Natural killer cell treated with Interleukin-12 subunit alpha and Interleukin-12 subunit beta and Interleukin-15 and Interleukin-18, amount 100 ng/mL, for 72 hours (primary cell): ENCODE measurements at regions not wholly inside any gene's neighbourhood (a gene's known extent, or its start where the extent isn't known, plus 50 kb on each side); places are given as distances from the start of the nearest gene placed in this dataset.

Source experiments
- ATAC-seq, 2 donors: fragments of 150-1000 bp; cut with Tn5 transposase in 1 of 2; sonication (Bioruptor Pico), chemical (Tn5 transposase) in 1 of 2; 2 replicates each; pipeline ENCODE4 v1.10.0; 2021
- DNase-seq: peaks from one replicate; pipeline ENCODE4 v3.0.0; 2022; ENCODE audit warnings: low spot score
- H3K27ac Mint-ChIP-seq, 2 donors: 1 replicate in 1 of 2; 2 replicates in 1 of 2; pipeline ENCODE4 v1.8.0; 2022; ENCODE audit warnings: mixed read lengths in 2 of 2, mild to moderate bottlenecking in 1 of 2, moderate library complexity in 1 of 2
- H3K27me3 Mint-ChIP-seq, 2 donors: 1 replicate in 1 of 2; 2 replicates in 1 of 2; pipeline ENCODE4 v1.8.0; 2022; ENCODE audit warnings: mixed read lengths in 2 of 2
- H3K36me3 Mint-ChIP-seq: one replicate; pipeline ENCODE4 v1.8.0; 2022; ENCODE audit warnings: mixed read lengths
- H3K4me1 Mint-ChIP-seq, 2 donors: 1 replicate in 1 of 2; 2 replicates in 1 of 2; pipeline ENCODE4 v1.8.0; 2022; ENCODE audit warnings: low read depth in 2 of 2, mixed read lengths in 2 of 2, mild to moderate bottlenecking in 1 of 2
- H3K4me3 Mint-ChIP-seq: one replicate; pipeline ENCODE4 v1.8.0; 2022; ENCODE audit warnings: mixed read lengths
- H3K9me3 Mint-ChIP-seq: 2 replicates; pipeline ENCODE4 v1.8.0; 2022; ENCODE audit warnings: mixed read lengths

- H3K4me1 Mint-ChIP-seq: no peaks in the 10 kb centered on the region
- DNase-seq (no peak), ATAC-seq (no peak)
- no peaks in the 10 kb centered on the region for H3K9me3 Mint-ChIP-seq
- no peaks in the 10 kb centered on the region for H3K36me3 Mint-ChIP-seq
- H3K4me3 Mint-ChIP-seq: no peak overlapping the region
- peaks cover 15 to 20% of the 10 kb centered on the region in 2 donors for H3K27me3 Mint-ChIP-seq
- H3K27ac Mint-ChIP-seq: no peak overlapping the region
Measured at GRCh38 chr22:27581688-27582087, 219.9 kb downstream of the MN1 start.

DNA sequence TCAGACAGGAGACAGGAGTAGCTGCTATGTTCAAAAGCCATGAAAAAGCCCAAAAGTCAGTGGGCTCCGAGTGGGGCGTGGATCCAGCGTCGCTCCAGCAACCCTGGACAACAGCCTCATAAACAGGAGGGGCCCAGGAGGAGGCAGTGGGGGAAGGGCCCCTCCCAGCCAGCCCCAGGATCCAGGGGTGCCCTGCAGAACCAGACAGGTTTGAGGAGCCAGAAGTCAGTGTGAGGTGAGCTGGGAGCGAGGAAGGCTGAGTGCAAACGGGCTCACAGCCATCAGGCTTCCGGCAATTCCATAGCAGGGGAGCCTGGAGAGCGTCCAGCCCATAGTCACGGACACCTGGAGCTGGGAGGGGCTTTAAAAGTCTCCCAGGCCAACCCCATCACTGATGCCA is 217.7 kb downstream of the MN1 start:
- Mint-ChIP-seq H3K9me3 (no peaks in the 10 kb centered on the region), H3K4me1 (no peaks in the 10 kb centered on the region), H3K27me3 (peaks cover 15 to 26% of the 10 kb centered on the region in 2 donors), H3K36me3 (no peaks in the 10 kb centered on the region), H3K4me3 (no peak overlapping the region), H3K27ac (no peak overlapping the region)
- no peak for DNase-seq
- no peak for ATAC-seq

DNA sequence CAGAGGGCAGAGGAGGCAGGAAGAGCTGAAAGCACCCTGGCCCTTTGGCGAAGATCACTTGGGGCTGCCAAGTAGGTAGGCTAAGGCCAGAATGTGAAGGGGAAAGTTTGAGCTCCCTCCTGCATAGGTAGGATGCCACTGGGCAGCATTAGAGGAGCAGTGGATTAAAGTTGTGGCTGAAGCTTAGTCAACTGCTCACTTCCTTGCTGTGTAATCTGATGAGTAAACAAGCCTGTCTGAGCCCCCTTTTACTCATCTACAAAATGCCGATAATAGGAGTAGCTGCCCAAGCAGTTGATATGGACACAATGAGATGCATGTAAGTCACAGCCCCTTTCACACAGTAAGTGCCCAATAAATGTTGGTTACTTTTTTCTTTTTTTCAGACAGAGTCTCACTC is 216.4 kb downstream of the MN1 start:
- DNase-seq: no peak
- Mint-ChIP-seq H3K4me1 (no peaks in the 10 kb centered on the region), H3K36me3 (no peaks in the 10 kb centered on the region), H3K27ac (no peak overlapping the region), H3K27me3 (peaks cover 12 to 31% of the 10 kb centered on the region in 2 donors), H3K9me3 (no peaks in the 10 kb centered on the region), H3K4me3 (no peak overlapping the region)
- ATAC-seq: no peak

- Mint-ChIP-seq H3K9me3 (no peaks in the 10 kb centered on the region), H3K4me1 (no peaks in the 10 kb centered on the region), H3K27ac (no peak overlapping the region), H3K27me3 (peaks cover 5 to 23% of the 10 kb centered on the region in 2 donors), H3K36me3 (no peaks in the 10 kb centered on the region), H3K4me3 (no peak overlapping the region)
- ATAC-seq (no peak), DNase-seq (no peak)
Measured at GRCh38 chr22:27588268-27588667, 213.3 kb downstream of the MN1 start.

- H3K4me3 Mint-ChIP-seq: no peak overlapping the region
- H3K9me3 Mint-ChIP-seq: no peaks in the 10 kb centered on the region
- no peaks in the 10 kb centered on the region for H3K36me3 Mint-ChIP-seq
- no peaks in the 10 kb centered on the region for H3K4me1 Mint-ChIP-seq
- no peak overlapping the region for H3K27ac Mint-ChIP-seq
- DNase-seq: no peak
- peaks cover 5 to 23% of the 10 kb centered on the region in 2 donors for H3K27me3 Mint-ChIP-seq
- ATAC-seq: no peak
Measured at GRCh38 chr22:27588915-27589314, 212.6 kb downstream of the MN1 start.

- Mint-ChIP-seq H3K27ac (no peak overlapping the region), H3K4me1 (no peaks in the 10 kb centered on the region), H3K36me3 (no peaks in the 10 kb centered on the region)
Measured at GRCh38 chr22:27591060-27591459, 210.5 kb downstream of the MN1 start.

DNA sequence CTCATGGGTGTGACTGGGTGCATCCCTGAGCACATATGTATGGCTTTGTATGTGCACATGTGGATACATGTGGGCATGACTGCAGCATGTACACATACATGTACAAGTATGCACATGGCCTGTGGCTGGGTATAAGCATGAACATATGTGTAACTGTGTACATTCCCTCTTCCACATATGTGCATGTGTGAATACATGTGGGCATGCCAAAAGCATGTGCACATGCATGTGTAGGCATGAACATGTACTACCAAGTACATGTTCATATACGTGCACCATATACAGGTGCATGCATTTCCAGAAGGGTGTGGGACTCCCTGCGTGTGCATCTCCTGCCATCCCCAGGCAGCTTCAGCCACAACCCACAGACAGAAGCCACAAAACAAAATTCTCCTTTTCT is 208.2 kb downstream of the MN1 start:
- peaks cover 2 to 8% of the 10 kb centered on the region in 2 donors for H3K27me3 Mint-ChIP-seq
- H3K36me3 Mint-ChIP-seq: no peaks in the 10 kb centered on the region
- no peaks in the 10 kb centered on the region for H3K9me3 Mint-ChIP-seq
- no peak overlapping the region for H3K4me3 Mint-ChIP-seq
- H3K27ac Mint-ChIP-seq: no peak overlapping the region
- H3K4me1 Mint-ChIP-seq: no peaks in the 10 kb centered on the region
- DNase-seq (no peak), ATAC-seq (no peak)

More at GRCh38 chr22:27591060-27591459, 210.5 kb downstream of the MN1 start:
- DNase-seq (no peak), ATAC-seq (no peak)
- no peaks in the 10 kb centered on the region for H3K9me3 Mint-ChIP-seq
- peaks cover 5 to 16% of the 10 kb centered on the region in 2 donors for H3K27me3 Mint-ChIP-seq
- H3K4me3 Mint-ChIP-seq: no peak overlapping the region

- Mint-ChIP-seq H3K4me1 (no peaks in the 10 kb centered on the region), H3K4me3 (no peak overlapping the region), H3K27ac (no peak overlapping the region), H3K9me3 (no peaks in the 10 kb centered on the region), H3K27me3 (peaks cover 2 to 3% of the 10 kb centered on the region in 2 donors), H3K36me3 (no peaks in the 10 kb centered on the region)
- DNase-seq (no peak), ATAC-seq (no peak)
Measured at GRCh38 chr22:27594020-27594419, 207.5 kb downstream of the MN1 start.

GRCh38 chr22:27594474-27595134 is 207.0 kb downstream of the MN1 start:
- no peaks in the 10 kb centered on the region for H3K36me3 Mint-ChIP-seq

DNA sequence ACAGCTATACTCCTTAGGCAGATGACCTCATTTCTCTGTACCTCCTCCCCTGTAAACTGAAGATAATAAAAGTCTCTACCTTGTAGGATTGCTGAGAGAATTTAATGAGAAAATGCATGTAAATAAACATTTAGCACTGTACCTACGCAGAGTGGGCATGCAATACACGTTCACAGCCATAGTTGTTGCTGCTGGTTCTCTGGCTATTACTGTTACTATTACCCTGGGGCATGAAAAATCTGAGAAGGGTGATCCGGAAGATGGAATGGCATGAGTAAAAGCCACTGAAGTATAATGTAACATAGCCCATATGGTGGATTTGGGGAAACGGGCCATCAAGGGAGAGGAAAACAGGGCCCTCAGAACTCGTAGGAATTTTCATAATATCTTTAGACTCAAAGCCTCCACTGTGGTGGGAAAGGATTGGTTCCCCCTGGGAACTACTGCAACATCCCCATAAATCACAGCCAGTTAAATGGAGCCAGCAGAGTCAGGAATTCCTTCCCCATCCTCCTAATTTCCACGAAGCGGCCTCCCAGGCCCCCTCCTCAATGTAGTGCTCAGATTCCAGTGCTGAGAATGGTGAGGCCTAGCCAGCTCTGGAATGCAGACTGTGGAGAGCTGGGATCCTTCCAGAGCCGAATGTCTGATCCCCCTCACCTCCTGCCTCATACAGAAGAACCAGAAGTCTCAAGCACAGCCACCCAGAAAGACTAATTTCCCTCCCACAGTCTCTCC is 205.3 kb downstream of the MN1 start:
- no peak for ATAC-seq
- H3K36me3 Mint-ChIP-seq: no peaks in the 10 kb centered on the region
- no peak overlapping the region for H3K4me3 Mint-ChIP-seq
- no peaks in the 10 kb centered on the region for H3K9me3 Mint-ChIP-seq
- peaks cover 0 to 2% of the 10 kb centered on the region in 2 donors for H3K27me3 Mint-ChIP-seq
- no peak for DNase-seq
- H3K4me1 Mint-ChIP-seq: no peaks in the 10 kb centered on the region
- no peak overlapping the region for H3K27ac Mint-ChIP-seq

More at GRCh38 chr22:27594474-27595134, 207.0 kb downstream of the MN1 start:
- ATAC-seq (peak in 1 of 2 donors; percentile 35), DNase-seq (no peak)
- H3K27me3 Mint-ChIP-seq: peaks cover 0 to 2% of the 10 kb centered on the region in 2 donors
- H3K9me3 Mint-ChIP-seq: no peaks in the 10 kb centered on the region
- H3K4me3 Mint-ChIP-seq: no peak overlapping the region
- H3K27ac Mint-ChIP-seq: no peak overlapping the region
- no peaks in the 10 kb centered on the region for H3K4me1 Mint-ChIP-seq

DNA sequence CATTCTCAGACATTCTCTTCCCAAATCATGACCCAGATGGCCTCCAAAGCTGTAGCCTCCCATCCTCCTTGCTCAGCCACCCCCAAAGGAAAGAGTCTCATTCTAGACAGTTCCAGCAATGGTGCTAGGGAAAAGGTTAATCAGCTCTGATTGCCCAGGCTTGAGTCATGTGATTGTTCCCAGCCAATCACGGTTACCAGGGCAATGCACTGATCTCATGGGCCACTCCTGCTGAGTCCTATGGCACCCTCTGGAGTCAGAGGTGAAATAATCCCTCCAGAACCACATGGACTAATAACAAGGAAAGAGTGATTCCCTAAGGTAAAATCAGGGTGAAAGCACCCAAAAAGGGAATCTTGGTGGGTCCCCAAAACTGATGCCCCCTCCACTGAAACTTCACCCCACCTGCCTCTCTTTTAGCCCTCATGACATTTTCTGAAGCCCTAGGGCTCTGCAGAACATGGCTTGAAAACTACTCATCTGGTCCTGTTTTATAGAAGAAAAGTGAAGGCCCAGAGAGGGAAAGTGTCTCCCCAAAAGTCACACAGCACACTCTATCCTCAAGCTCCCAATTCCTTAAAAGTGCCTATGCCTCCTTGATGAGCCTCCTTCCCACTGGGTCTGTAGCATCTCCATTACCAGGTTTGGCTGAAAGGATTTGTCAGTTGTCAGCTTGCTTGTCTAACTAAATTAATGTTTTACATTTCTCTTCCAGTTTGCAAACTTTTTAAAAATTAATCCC is 203.7 kb downstream of the MN1 start:
- Mint-ChIP-seq H3K36me3 (no peaks in the 10 kb centered on the region), H3K4me3 (no peak overlapping the region), H3K27ac (no peak overlapping the region), H3K9me3 (no peaks in the 10 kb centered on the region), H3K4me1 (peaks cover 0 to 4% of the 10 kb centered on the region in 2 donors), H3K27me3 (peaks cover 4 to 5% of the 10 kb centered on the region in 2 donors)
- DNase-seq: no peak
- ATAC-seq: no peak

DNA sequence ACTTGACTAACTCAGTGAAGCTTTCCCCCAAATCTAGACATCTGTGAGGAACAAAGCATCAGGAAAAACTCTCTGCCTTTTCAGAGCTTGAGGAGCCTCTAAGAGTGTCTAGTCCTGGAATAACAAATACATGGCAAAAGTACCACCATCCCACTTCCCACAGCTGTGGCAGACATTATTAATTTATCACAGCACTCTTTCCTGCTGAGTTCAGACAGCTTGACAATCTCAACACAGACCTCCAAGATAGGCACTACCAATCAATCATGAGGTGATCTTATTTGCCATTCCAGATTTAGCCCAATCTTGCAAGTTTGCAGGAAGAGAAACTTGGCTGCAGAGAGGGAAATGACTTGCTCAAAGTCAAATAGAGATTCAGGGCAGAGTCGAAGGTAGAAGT is 202.8 kb downstream of the MN1 start:
- ATAC-seq: no peak
- H3K36me3 Mint-ChIP-seq: no peaks in the 10 kb centered on the region
- no peak for DNase-seq
- peaks cover 0 to 4% of the 10 kb centered on the region in 2 donors for H3K4me1 Mint-ChIP-seq
- no peaks in the 10 kb centered on the region for H3K9me3 Mint-ChIP-seq
- H3K27ac Mint-ChIP-seq: no peak overlapping the region
- no peak overlapping the region for H3K4me3 Mint-ChIP-seq
- peaks cover 4 to 5% of the 10 kb centered on the region in 2 donors for H3K27me3 Mint-ChIP-seq

GRCh38 chr22:27601195-27601594 is 200.4 kb downstream of the MN1 start:
- H3K9me3 Mint-ChIP-seq: no peaks in the 10 kb centered on the region

DNA sequence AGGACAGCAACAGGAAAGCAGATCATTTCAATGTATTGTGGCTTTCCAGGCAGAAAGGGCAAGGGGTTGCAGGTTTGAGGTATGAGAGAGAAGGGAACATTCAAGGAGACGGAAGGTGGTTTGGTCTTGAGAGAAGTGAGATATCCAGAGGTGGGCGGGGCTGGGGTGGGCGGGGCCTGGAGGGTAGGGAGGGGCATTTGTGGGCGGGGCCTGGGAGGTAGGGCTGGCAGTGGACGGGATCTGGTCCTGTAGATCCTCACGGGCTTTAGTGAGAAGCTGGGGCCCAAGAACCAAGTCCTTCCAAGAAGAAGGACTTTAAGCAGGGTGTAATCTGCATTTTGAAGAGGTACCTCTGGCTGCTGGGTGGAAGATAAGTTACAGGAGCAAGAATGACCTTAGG is 199.2 kb downstream of the MN1 start:
- H3K9me3 Mint-ChIP-seq: no peaks in the 10 kb centered on the region

More at GRCh38 chr22:27601195-27601594, 200.4 kb downstream of the MN1 start:
- ATAC-seq (no peak), DNase-seq (no peak)
- Mint-ChIP-seq H3K4me3 (no peak overlapping the region), H3K4me1 (peaks cover 0 to 4% of the 10 kb centered on the region in 2 donors), H3K36me3 (no peaks in the 10 kb centered on the region), H3K27ac (no peak overlapping the region), H3K27me3 (peaks cover 2 to 5% of the 10 kb centered on the region in 2 donors)

More for the DNA sequence above, 199.2 kb downstream of the MN1 start:
- Mint-ChIP-seq H3K36me3 (no peaks in the 10 kb centered on the region), H3K4me1 (peaks cover 0 to 4% of the 10 kb centered on the region in 2 donors), H3K4me3 (no peak overlapping the region), H3K27ac (no peak overlapping the region), H3K27me3 (peaks cover 2 to 5% of the 10 kb centered on the region in 2 donors)
- DNase-seq (no peak), ATAC-seq (no peak)
